ENCODE measurements at regions not wholly inside any gene's neighbourhood (a gene's known extent, or its start where the extent isn't known, plus 50 kb on each side); places are given as distances from the start of the nearest gene placed in this dataset.

DNA sequence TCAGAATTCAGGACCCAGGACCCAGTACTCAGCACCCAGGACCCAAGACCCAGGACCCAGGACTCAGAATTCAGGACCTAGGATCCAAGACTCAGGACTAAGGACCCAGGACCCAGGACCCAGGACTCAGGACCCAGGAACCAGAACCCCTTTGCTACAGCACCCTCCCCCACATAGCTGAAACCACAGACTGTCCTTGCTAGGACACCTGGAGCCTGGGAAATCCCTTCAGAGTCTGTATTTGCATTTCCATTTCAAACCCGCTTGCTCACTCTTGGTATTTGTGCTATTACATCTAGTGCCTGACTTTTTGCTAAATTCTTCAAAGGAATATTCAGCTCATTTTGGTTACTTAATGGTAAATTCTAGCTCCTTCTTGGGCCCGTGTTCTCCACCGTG lies 275.8 kb upstream of the MAF start:
- intact Hi-C loops (cut with DNase I), result no loop called here
- ATAC-seq, result no peak

DNA sequence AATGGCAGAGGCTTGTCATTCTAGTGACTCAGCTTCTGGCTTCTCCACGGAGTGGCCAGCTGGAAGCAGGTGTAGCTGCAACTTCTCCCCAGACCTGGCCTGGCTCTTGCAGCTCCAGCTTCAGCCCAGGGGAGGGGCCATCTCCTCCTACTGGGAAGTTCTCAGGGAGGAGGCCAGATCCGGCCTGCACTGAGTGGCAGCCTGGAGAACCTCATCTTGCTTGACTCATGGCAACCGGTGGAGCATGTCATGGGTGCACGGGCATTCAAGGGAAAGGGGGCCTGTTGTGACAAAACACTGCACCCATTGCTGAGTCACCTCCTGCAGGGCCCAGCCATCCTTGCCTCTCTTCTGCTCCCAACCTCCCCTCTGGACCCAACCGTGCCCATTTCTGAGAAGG lies 273.9 kb upstream of the MAF start:
- DNase-seq (no peak), ATAC-seq (peak in 2 of 4 donors; percentile 25 to 53)
- no peaks in the 10 kb centered on the region for H3K36me3 ChIP-seq
- H3K4me3 ChIP-seq, result no peak overlapping the region
- no CpG with 5 or more reads among the region's 5 CpGs for WGBS (ENCODE audit: insufficient coverage, low coverage, low lambda C conversion rate, missing lambda C conversion rate)
- no peaks in the 10 kb centered on the region for H3K27me3 ChIP-seq
- H3K9me3 ChIP-seq, result no peaks in the 10 kb centered on the region
- no peak overlapping the region for H3K27ac ChIP-seq
- TF ChIP-seq CTCF (IDR thresholded peaks at IDR 0.05) (no peak), POLR2A (IDR thresholded peaks at IDR 0.05) (no peak)
- intact Hi-C loops (cut with DNase I), result no loop called here
- H3K4me1 ChIP-seq, result peaks cover 0 to 15% (median 0%) of the 10 kb centered on the region in 4 donors

More for the DNA sequence above, 275.8 kb upstream of the MAF start:
- DNase-seq, result no peak
- TF ChIP-seq CTCF (IDR thresholded peaks at IDR 0.05) (no peak), POLR2A (IDR thresholded peaks at IDR 0.05) (no peak)
- WGBS (ENCODE audit: insufficient coverage, low coverage, low lambda C conversion rate, missing lambda C conversion rate), result 93% methylated on average over 3 of the region's 3 CpGs
- no peaks in the 10 kb centered on the region for H3K36me3 ChIP-seq
- H3K27me3 ChIP-seq, result no peaks in the 10 kb centered on the region
- H3K4me3 ChIP-seq, result no peak overlapping the region
- H3K9me3 ChIP-seq, result no peaks in the 10 kb centered on the region
- no peak overlapping the region for H3K27ac ChIP-seq
- peaks cover 0 to 15% (median 0%) of the 10 kb centered on the region in 4 donors for H3K4me1 ChIP-seq

GRCh38 chr16:79873825-79874224 lies 273.3 kb upstream of the MAF start:
- 58% methylated on average over 5 of the region's 5 CpGs for WGBS (ENCODE audit: insufficient coverage, low coverage, low lambda C conversion rate, missing lambda C conversion rate)
- DNase-seq (no peak), ATAC-seq (peak in 1 of 4 donors; percentile 49)
- no peak overlapping the region for H3K4me3 ChIP-seq
- no peak overlapping the region for H3K27ac ChIP-seq
- H3K27me3 ChIP-seq, result no peaks in the 10 kb centered on the region
- H3K4me1 ChIP-seq, result peaks cover 0 to 15% (median 0%) of the 10 kb centered on the region in 4 donors
- TF ChIP-seq POLR2A (IDR thresholded peaks at IDR 0.05) (no peak), CTCF (IDR thresholded peaks at IDR 0.05) (no peak)
- no peaks in the 10 kb centered on the region for H3K9me3 ChIP-seq
- no peaks in the 10 kb centered on the region for H3K36me3 ChIP-seq
- intact Hi-C loops (cut with DNase I), result no loop called here

- H3K9me3 ChIP-seq, result no peaks in the 10 kb centered on the region
- peaks cover 0 to 15% (median 0%) of the 10 kb centered on the region in 4 donors for H3K4me1 ChIP-seq
- ATAC-seq (no peak), DNase-seq (no peak)
- WGBS (ENCODE audit: insufficient coverage, low coverage, low lambda C conversion rate, missing lambda C conversion rate), result 80% methylated on average over 5 of the region's 6 CpGs
- H3K36me3 ChIP-seq, result no peaks in the 10 kb centered on the region
- intact Hi-C loops (cut with DNase I), result no loop called here
- no peaks in the 10 kb centered on the region for H3K27me3 ChIP-seq
- no peak overlapping the region for H3K27ac ChIP-seq
- no peak overlapping the region for H3K4me3 ChIP-seq
- no peak for TF ChIP-seq CTCF (IDR thresholded peaks at IDR 0.05)
These were observed 271.4 kb upstream of the MAF start for GRCh38 chr16:79871906-79872305.

Measured in right lobe of liver (tissue), 6 donors.